WTC11 (cell line): ENCODE measurements at regions not wholly inside any gene's neighbourhood (a gene's known extent, or its start where the extent isn't known, plus 50 kb on each side); places are given as distances from the start of the nearest gene placed in this dataset.

ENCODE experiments used
- ATAC-seq: fragments of 200-7000 bp; cut with Tn5 transposase; 2 replicates; pipeline ENCODE4 v1.10.0; 2021; ENCODE audit warnings: mild to moderate bottlenecking, moderate library complexity
- CTCF ChIA-PET: fragments of 300-600 bp; sonication (Branson Sonifier 250); formaldehyde crosslinking; loops from one replicate; lab custom pipeline; 2021; ENCODE audit warnings: antibody characterized with exemption; lab: Charles Lee
- POLR2A ChIA-PET: fragments of 350-600 bp; sonication (Branson Sonifier 250); formaldehyde crosslinking; loops from one replicate; lab custom pipeline; 2021; ENCODE audit warnings: antibody characterized with exemption; lab: Charles Lee
- DNase-seq: peaks from one replicate; pipeline ENCODE4 v3.0.0; 2021; ENCODE audit warnings: low spot score
- H3K27ac Mint-ChIP-seq: 2 replicates; pipeline ENCODE4 v1.8.0; 2021; ENCODE audit warnings: mixed read lengths
- H3K27me3 Mint-ChIP-seq: 2 replicates; pipeline ENCODE4 v1.8.0; 2021; ENCODE audit warnings: low read depth, mild to moderate bottlenecking, moderate library complexity, mixed read lengths
- H3K36me3 Mint-ChIP-seq: 2 replicates; pipeline ENCODE4 v1.8.0; 2021; ENCODE audit warnings: mixed read lengths
- H3K4me1 Mint-ChIP-seq: 2 replicates; pipeline ENCODE4 v1.8.0; 2022; ENCODE audit warnings: mixed read lengths
- H3K4me3 Mint-ChIP-seq: 2 replicates; pipeline ENCODE4 v1.8.0; 2021; ENCODE audit warnings: mild to moderate bottlenecking, moderate library complexity, mixed read lengths
- H3K9me3 Mint-ChIP-seq: 2 replicates; pipeline ENCODE4 v1.8.0; 2021; ENCODE audit warnings: mixed read lengths
- CREB1 ChIP-seq: sonication (generic); formaldehyde crosslinking; IDR thresholded peaks from 2 replicates; pipeline ENCODE4 v1.8.0; 2023; ENCODE audit warnings: mild to moderate bottlenecking, missing genetic modification reagents
- CTCF ChIP-seq: fragments of 200-600 bp; IDR thresholded peaks from 2 replicates; pipeline ENCODE4 v1.8.0; 2022; ENCODE audit warnings: antibody characterized with exemption
- EMX1 ChIP-seq: fragments of 250-450 bp; sonication (Bioruptor Pico); IDR thresholded peaks from 2 replicates; pipeline ENCODE4 v1.8.0; 2021; ENCODE audit warnings: mild to moderate bottlenecking
- FOXK1 ChIP-seq: sonication (generic); formaldehyde crosslinking; IDR thresholded peaks from 2 replicates; pipeline ENCODE4 v1.8.0; 2022; ENCODE audit warnings: mild to moderate bottlenecking, moderate library complexity, missing genetic modification reagents
- GRHL2 ChIP-seq: fragments of 250-450 bp; sonication (Bioruptor Pico); IDR thresholded peaks from 2 replicates; pipeline ENCODE4 v1.8.0; 2022; ENCODE audit warnings: mild to moderate bottlenecking, moderate library complexity; ENCODE audit not compliant: insufficient replicate concordance, severe bottlenecking
- GTF2I ChIP-seq: fragments of 250-450 bp; sonication (Bioruptor Pico); conservative IDR thresholded peaks from 2 replicates; pipeline ENCODE4 v1.4.0; 2021; ENCODE audit warnings: mild to moderate bottlenecking
- HMGA2 ChIP-seq: fragments of 250-450 bp; sonication (Bioruptor Pico); IDR thresholded peaks from 2 replicates; pipeline ENCODE4 v1.4.0; 2021; ENCODE audit warnings: mild to moderate bottlenecking, moderate library complexity
- JUN ChIP-seq: sonication (generic); formaldehyde crosslinking; IDR thresholded peaks from 2 replicates; pipeline ENCODE4 v1.8.0; 2023; ENCODE audit warnings: mild to moderate bottlenecking, missing genetic modification reagents
- NFATC4 ChIP-seq: fragments of 250-450 bp; sonication (Bioruptor Pico); IDR thresholded peaks from 2 replicates; pipeline ENCODE4 v1.9.0; 2021; ENCODE audit warnings: mild to moderate bottlenecking
- NR2C2 ChIP-seq: sonication (generic); formaldehyde crosslinking; IDR thresholded peaks from 2 replicates; pipeline ENCODE4 v1.8.0; 2022; ENCODE audit warnings: mild to moderate bottlenecking, missing genetic modification reagents
- PRRX2 ChIP-seq: fragments of 250-450 bp; sonication (Bioruptor Pico); IDR thresholded peaks from 2 replicates; pipeline ENCODE4 v1.8.0; 2021; ENCODE audit warnings: mild to moderate bottlenecking
- RELA ChIP-seq: sonication (generic); formaldehyde crosslinking; IDR thresholded peaks from 2 replicates; pipeline ENCODE4 v1.8.1; 2022; ENCODE audit warnings: missing genetic modification reagents, mild to moderate bottlenecking, borderline replicate concordance
- SP1 ChIP-seq: sonication (generic); formaldehyde crosslinking; conservative IDR thresholded peaks from 2 replicates; pipeline ENCODE4 v1.8.1; 2022; ENCODE audit warnings: missing genetic modification reagents
- ZNF121 ChIP-seq: sonication (generic); formaldehyde crosslinking; IDR thresholded peaks from 2 replicates; pipeline ENCODE4 v1.8.0; 2023; ENCODE audit warnings: missing genetic modification reagents
- ZNF219 ChIP-seq: sonication (generic); formaldehyde crosslinking; IDR thresholded peaks from 2 replicates; pipeline ENCODE4 v1.8.0; 2023; ENCODE audit warnings: missing genetic modification reagents, mild to moderate bottlenecking, borderline replicate concordance
- ZNF232 ChIP-seq: sonication (generic); formaldehyde crosslinking; IDR thresholded peaks from 2 replicates; pipeline ENCODE4 v1.8.0; 2022; ENCODE audit warnings: mild to moderate bottlenecking, missing genetic modification reagents
- ZNF416 ChIP-seq: fragments of 250-450 bp; sonication (Bioruptor Pico); IDR thresholded peaks from 2 replicates; pipeline ENCODE4 v1.9.0; 2021; ENCODE audit warnings: mild to moderate bottlenecking, inconsistent platforms
- TF ChIP-seq, protein P1 (sequence below): sonication (generic); formaldehyde crosslinking; IDR thresholded peaks from 2 replicates; pipeline ENCODE4 v1.8.0; 2022; ENCODE audit warnings: missing genetic modification reagents
- TF ChIP-seq, protein P2 (sequence below): sonication (generic); formaldehyde crosslinking; IDR thresholded peaks from 2 replicates; pipeline ENCODE4 v1.8.1; 2023; ENCODE audit warnings: mild to moderate bottlenecking, moderate library complexity, missing genetic modification reagents
- TF ChIP-seq, protein P3 (sequence below): sonication (generic); formaldehyde crosslinking; IDR thresholded peaks from 2 replicates; pipeline ENCODE4 v1.8.1; 2022; ENCODE audit warnings: low read depth, missing genetic modification reagents, borderline replicate concordance
- TF ChIP-seq, protein P4 (sequence below): sonication (generic); formaldehyde crosslinking; IDR thresholded peaks from 2 replicates; pipeline ENCODE4 v1.8.0; 2022; ENCODE audit warnings: mild to moderate bottlenecking, missing genetic modification reagents
- TF ChIP-seq, protein P5 (sequence below): sonication (generic); formaldehyde crosslinking; conservative IDR thresholded peaks from 2 replicates; pipeline ENCODE4 v1.8.1; 2022; ENCODE audit warnings: mild to moderate bottlenecking, missing genetic modification reagents
- TF ChIP-seq, protein P6 (sequence below): sonication (generic); formaldehyde crosslinking; IDR thresholded peaks from 2 replicates; pipeline ENCODE4 v1.8.0; 2023; ENCODE audit warnings: missing genetic modification reagents
- TF ChIP-seq, protein P7 (sequence below): sonication (generic); formaldehyde crosslinking; IDR thresholded peaks from 2 replicates; pipeline ENCODE4 v1.8.1; 2022; ENCODE audit warnings: missing genetic modification reagents, borderline replicate concordance

DNA sequence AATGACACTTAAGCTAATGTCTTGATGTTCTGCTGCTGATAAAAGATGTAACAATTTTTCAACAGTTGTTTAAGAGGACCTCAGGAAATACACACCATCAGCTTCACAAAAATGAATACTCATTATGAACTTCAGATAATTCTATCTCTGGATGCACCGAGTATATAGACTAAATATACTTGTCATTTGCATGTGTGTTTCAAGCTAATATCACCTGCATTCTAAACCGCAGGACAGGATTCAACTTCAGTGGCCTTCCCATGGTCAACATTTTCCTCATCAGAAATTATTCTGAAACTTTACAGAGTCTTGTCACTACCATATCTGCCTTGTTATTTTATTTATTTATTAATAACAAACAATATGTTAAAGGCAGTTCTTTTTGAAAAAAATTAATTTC lies 717.0 kb upstream of the CCDC179 start:
- POLR2A ChIA-PET = no interaction called here
- H3K27me3 Mint-ChIP-seq = no peaks in the 10 kb centered on the region
- no peaks in the 10 kb centered on the region for H3K36me3 Mint-ChIP-seq
- H3K27ac Mint-ChIP-seq = no peak overlapping the region
- TF ChIP-seq HMGA2 (no peak), ZNF121 (CRISPR knock-in tag) (no peak), ZNF232 (CRISPR knock-in tag) (no peak), GRHL2 (no peak), FOXK1 (CRISPR knock-in tag) (no peak), CTCF (no peak), ZNF416 (CRISPR knock-in tag) (no peak), EMX1 (CRISPR knock-in tag) (no peak), JUN (CRISPR knock-in tag) (no peak), NFATC4 (no peak), RELA (CRISPR knock-in tag) (no peak), CREB1 (CRISPR knock-in tag) (no peak), PRRX2 (no peak)
- TF ChIP-seq, protein P1, sequence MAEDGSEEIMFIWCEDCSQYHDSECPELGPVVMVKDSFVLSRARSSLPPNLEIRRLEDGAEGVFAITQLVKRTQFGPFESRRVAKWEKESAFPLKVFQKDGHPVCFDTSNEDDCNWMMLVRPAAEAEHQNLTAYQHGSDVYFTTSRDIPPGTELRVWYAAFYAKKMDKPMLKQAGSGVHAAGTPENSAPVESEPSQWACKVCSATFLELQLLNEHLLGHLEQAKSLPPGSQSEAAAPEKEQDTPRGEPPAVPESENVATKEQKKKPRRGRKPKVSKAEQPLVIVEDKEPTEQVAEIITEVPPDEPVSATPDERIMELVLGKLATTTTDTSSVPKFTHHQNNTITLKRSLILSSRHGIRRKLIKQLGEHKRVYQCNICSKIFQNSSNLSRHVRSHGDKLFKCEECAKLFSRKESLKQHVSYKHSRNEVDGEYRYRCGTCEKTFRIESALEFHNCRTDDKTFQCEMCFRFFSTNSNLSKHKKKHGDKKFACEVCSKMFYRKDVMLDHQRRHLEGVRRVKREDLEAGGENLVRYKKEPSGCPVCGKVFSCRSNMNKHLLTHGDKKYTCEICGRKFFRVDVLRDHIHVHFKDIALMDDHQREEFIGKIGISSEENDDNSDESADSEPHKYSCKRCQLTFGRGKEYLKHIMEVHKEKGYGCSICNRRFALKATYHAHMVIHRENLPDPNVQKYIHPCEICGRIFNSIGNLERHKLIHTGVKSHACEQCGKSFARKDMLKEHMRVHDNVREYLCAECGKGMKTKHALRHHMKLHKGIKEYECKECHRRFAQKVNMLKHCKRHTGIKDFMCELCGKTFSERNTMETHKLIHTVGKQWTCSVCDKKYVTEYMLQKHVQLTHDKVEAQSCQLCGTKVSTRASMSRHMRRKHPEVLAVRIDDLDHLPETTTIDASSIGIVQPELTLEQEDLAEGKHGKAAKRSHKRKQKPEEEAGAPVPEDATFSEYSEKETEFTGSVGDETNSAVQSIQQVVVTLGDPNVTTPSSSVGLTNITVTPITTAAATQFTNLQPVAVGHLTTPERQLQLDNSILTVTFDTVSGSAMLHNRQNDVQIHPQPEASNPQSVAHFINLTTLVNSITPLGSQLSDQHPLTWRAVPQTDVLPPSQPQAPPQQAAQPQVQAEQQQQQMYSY (CRISPR knock-in tag) = no peak
- TF ChIP-seq, protein P2, sequence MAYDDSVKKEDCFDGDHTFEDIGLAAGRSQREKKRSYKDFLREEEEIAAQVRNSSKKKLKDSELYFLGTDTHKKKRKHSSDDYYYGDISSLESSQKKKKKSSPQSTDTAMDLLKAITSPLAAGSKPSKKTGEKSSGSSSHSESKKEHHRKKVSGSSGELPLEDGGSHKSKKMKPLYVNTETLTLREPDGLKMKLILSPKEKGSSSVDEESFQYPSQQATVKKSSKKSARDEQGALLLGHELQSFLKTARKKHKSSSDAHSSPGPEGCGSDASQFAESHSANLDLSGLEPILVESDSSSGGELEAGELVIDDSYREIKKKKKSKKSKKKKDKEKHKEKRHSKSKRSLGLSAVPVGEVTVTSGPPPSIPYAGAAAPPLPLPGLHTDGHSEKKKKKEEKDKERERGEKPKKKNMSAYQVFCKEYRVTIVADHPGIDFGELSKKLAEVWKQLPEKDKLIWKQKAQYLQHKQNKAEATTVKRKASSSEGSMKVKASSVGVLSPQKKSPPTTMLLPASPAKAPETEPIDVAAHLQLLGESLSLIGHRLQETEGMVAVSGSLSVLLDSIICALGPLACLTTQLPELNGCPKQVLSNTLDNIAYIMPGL = no peak
- TF ChIP-seq, protein P3, sequence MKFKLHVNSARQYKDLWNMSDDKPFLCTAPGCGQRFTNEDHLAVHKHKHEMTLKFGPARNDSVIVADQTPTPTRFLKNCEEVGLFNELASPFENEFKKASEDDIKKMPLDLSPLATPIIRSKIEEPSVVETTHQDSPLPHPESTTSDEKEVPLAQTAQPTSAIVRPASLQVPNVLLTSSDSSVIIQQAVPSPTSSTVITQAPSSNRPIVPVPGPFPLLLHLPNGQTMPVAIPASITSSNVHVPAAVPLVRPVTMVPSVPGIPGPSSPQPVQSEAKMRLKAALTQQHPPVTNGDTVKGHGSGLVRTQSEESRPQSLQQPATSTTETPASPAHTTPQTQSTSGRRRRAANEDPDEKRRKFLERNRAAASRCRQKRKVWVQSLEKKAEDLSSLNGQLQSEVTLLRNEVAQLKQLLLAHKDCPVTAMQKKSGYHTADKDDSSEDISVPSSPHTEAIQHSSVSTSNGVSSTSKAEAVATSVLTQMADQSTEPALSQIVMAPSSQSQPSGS (CRISPR knock-in tag) = no peak
- TF ChIP-seq, protein P4, sequence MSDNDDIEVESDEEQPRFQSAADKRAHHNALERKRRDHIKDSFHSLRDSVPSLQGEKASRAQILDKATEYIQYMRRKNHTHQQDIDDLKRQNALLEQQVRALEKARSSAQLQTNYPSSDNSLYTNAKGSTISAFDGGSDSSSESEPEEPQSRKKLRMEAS (CRISPR knock-in tag) = no peak
- TF ChIP-seq, protein P5, sequence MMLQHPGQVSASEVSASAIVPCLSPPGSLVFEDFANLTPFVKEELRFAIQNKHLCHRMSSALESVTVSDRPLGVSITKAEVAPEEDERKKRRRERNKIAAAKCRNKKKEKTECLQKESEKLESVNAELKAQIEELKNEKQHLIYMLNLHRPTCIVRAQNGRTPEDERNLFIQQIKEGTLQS (CRISPR knock-in tag) = no peak
- DNase-seq = no peak
- H3K4me3 Mint-ChIP-seq = no peak overlapping the region
- peaks cover 5% of the 10 kb centered on the region for H3K4me1 Mint-ChIP-seq
- CTCF ChIA-PET = no interaction called here
- H3K9me3 Mint-ChIP-seq = no peaks in the 10 kb centered on the region
- ATAC-seq = no peak

- ATAC-seq = no peak
- no peak overlapping the region for H3K27ac Mint-ChIP-seq
Observed at GRCh38 chr11:23585416-23586104, 725.3 kb upstream of the CCDC179 start.

More at GRCh38 chr11:23585416-23586104, 725.3 kb upstream of the CCDC179 start:
- no peak for TF ChIP-seq GTF2I
- TF ChIP-seq, protein P6, sequence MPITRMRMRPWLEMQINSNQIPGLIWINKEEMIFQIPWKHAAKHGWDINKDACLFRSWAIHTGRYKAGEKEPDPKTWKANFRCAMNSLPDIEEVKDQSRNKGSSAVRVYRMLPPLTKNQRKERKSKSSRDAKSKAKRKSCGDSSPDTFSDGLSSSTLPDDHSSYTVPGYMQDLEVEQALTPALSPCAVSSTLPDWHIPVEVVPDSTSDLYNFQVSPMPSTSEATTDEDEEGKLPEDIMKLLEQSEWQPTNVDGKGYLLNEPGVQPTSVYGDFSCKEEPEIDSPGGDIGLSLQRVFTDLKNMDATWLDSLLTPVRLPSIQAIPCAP (CRISPR knock-in tag) = no peak
- no peak for TF ChIP-seq NR2C2 (CRISPR knock-in tag)
- no peak for TF ChIP-seq ZNF219
- TF ChIP-seq, protein P7, sequence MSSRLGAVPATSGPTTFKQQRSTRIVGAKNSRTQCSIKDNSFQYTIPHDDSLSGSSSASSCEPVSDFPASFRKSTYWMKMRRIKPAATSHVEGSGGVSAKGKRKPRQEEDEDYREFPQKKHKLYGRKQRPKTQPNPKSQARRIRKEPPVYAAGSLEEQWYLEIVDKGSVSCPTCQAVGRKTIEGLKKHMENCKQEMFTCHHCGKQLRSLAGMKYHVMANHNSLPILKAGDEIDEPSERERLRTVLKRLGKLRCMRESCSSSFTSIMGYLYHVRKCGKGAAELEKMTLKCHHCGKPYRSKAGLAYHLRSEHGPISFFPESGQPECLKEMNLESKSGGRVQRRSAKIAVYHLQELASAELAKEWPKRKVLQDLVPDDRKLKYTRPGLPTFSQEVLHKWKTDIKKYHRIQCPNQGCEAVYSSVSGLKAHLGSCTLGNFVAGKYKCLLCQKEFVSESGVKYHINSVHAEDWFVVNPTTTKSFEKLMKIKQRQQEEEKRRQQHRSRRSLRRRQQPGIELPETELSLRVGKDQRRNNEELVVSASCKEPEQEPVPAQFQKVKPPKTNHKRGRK (CRISPR knock-in tag) = no peak
- no peak for TF ChIP-seq EMX1 (CRISPR knock-in tag)
- no peak for TF ChIP-seq SP1 (CRISPR knock-in tag)
- Mint-ChIP-seq H3K4me1 (no peaks in the 10 kb centered on the region), H3K36me3 (peaks cover 11% of the 10 kb centered on the region), H3K9me3 (peaks cover 17% of the 10 kb centered on the region), H3K27me3 (no peaks in the 10 kb centered on the region), H3K4me3 (no peak overlapping the region)
- CTCF ChIA-PET = no interaction called here
- POLR2A ChIA-PET = no interaction called here
- no peak for DNase-seq
